Smooth muscle cell (in vitro differentiated cells): ENCODE measurements at regions not wholly inside any gene's neighbourhood (a gene's known extent, or its start where the extent isn't known, plus 50 kb on each side); places are given as distances from the start of the nearest gene placed in this dataset.

Experiments used
- DNase-seq: peaks from one replicate; lab custom pipeline; 2025; ENCODE audit not compliant: unreplicated experiment; lab: John Stamatoyannopoulos, UW
- H2AFZ ChIP-seq: fragments of 200-600 bp; sonication (generic); 2 replicates; pipeline ENCODE4 v1.6.0; 2016; ENCODE audit warnings: antibody characterized with exemption, low read depth, mild to moderate bottlenecking
- H3F3A ChIP-seq: fragments of 200-600 bp; sonication (generic); 2 replicates; pipeline ENCODE4 v1.6.0; 2017; ENCODE audit warnings: antibody characterized with exemption, low read depth
- H3K27ac ChIP-seq: fragments of 200-600 bp; sonication (generic); 2 replicates; pipeline ENCODE4 v1.5.1; 2016; ENCODE audit warnings: low read depth, mild to moderate bottlenecking
- H3K27me3 ChIP-seq: fragments of 200-600 bp; sonication (generic); 2 replicates; pipeline ENCODE4 v1.6.1; 2016; ENCODE audit warnings: low read depth, mild to moderate bottlenecking
- H3K36me3 ChIP-seq: fragments of 200-600 bp; sonication (generic); 2 replicates; pipeline ENCODE4 v1.5.1; 2016; ENCODE audit warnings: low read depth
- H3K4me1 ChIP-seq: fragments of 200-600 bp; sonication (generic); 2 replicates; pipeline ENCODE4 v1.5.1; 2016; ENCODE audit warnings: low read depth
- H3K4me2 ChIP-seq: fragments of 200-600 bp; sonication (generic); 2 replicates; pipeline ENCODE4 v1.6.0; 2016; ENCODE audit warnings: mild to moderate bottlenecking
- H3K4me3 ChIP-seq: fragments of 200-600 bp; sonication (generic); 2 replicates; pipeline ENCODE4 v1.5.1; 2016; ENCODE audit warnings: mild to moderate bottlenecking
- H3K79me2 ChIP-seq: fragments of 200-600 bp; sonication (generic); 2 replicates; pipeline ENCODE4 v1.6.0; 2016; ENCODE audit warnings: low read depth, mild to moderate bottlenecking
- H3K9ac ChIP-seq: fragments of 200-600 bp; sonication (generic); 2 replicates; pipeline ENCODE4 v1.6.0; 2016; ENCODE audit warnings: low read depth
- H3K9me3 ChIP-seq: fragments of 200-600 bp; sonication (generic); replicated peaks from 2 replicates; pipeline ENCODE4 v1.5.1; 2016; ENCODE audit warnings: low read depth
- H4K20me1 ChIP-seq: fragments of 200-600 bp; sonication (generic); 2 replicates; pipeline ENCODE4 v1.6.0; 2016; ENCODE audit warnings: low read depth
- CTCF ChIP-seq: fragments of 200-600 bp; sonication (generic); IDR thresholded peaks from 2 replicates; pipeline ENCODE4 v1.5.1; 2017; ENCODE audit warnings: borderline replicate concordance, mild to moderate bottlenecking, antibody characterized with exemption; ENCODE audit not compliant: insufficient read depth, poor library complexity, severe bottlenecking
- WGBS: methylation state at CpG from one replicate; pipeline ENCODE4 v1.1.7; 2016; ENCODE audit warnings: low lambda C conversion rate; 5-methylcytosine and 5-hydroxymethylcytosine counted together

GRCh38 chr4:170226288-170226687, 136.5 kb upstream of the AADAT start:
- 90% methylated on average over 2 of the region's 2 CpGs for WGBS
- Histone ChIP-seq H3K4me3 (no peak overlapping the region), H3K36me3 (no peaks in the 10 kb centered on the region), H3K27ac (no peak overlapping the region), H2AFZ (no peak overlapping the region), H4K20me1 (no peaks in the 10 kb centered on the region), H3F3A (no peaks in the 10 kb centered on the region), H3K4me2 (no peak overlapping the region), H3K79me2 (no peaks in the 10 kb centered on the region), H3K4me1 (no peaks in the 10 kb centered on the region), H3K27me3 (no peaks in the 10 kb centered on the region), H3K9me3 (peaks cover 4% of the 10 kb centered on the region), H3K9ac (no peak overlapping the region)
- DNase-seq: no peak
- no peak for TF ChIP-seq CTCF

GRCh38 chr4:170214731-170215130, 125.0 kb upstream of the AADAT start:
- no peak for TF ChIP-seq CTCF
- Histone ChIP-seq H3K9ac (no peak overlapping the region), H3K27me3 (no peaks in the 10 kb centered on the region), H3F3A (no peaks in the 10 kb centered on the region), H4K20me1 (no peaks in the 10 kb centered on the region), H3K79me2 (no peaks in the 10 kb centered on the region), H3K36me3 (no peaks in the 10 kb centered on the region), H2AFZ (no peak overlapping the region), H3K27ac (no peak overlapping the region), H3K4me1 (no peaks in the 10 kb centered on the region), H3K4me2 (no peak overlapping the region), H3K9me3 (no peaks in the 10 kb centered on the region), H3K4me3 (no peak overlapping the region)
- WGBS: 79% methylated on average over 1 of the region's 1 CpG
- DNase-seq: no peak

- no peak overlapping the region for H3K4me3 ChIP-seq
- no peak overlapping the region for H3K4me2 ChIP-seq
- no peaks in the 10 kb centered on the region for H3K9me3 ChIP-seq
- H3F3A ChIP-seq: no peaks in the 10 kb centered on the region
- DNase-seq: no peak
- H3K36me3 ChIP-seq: no peaks in the 10 kb centered on the region
- WGBS: 100% methylated on average over 1 of the region's 1 CpG
- H3K4me1 ChIP-seq: no peaks in the 10 kb centered on the region
- no peak overlapping the region for H3K27ac ChIP-seq
- no peaks in the 10 kb centered on the region for H4K20me1 ChIP-seq
- no peaks in the 10 kb centered on the region for H3K27me3 ChIP-seq
- no peak overlapping the region for H3K9ac ChIP-seq
- no peak for TF ChIP-seq CTCF
- H2AFZ ChIP-seq: no peak overlapping the region
- no peaks in the 10 kb centered on the region for H3K79me2 ChIP-seq
These were observed 124.3 kb upstream of the AADAT start for GRCh38 chr4:170214101-170214500.

- no peak overlapping the region for H3K4me2 ChIP-seq
- H3K36me3 ChIP-seq: no peaks in the 10 kb centered on the region
- no peaks in the 10 kb centered on the region for H3K4me1 ChIP-seq
- DNase-seq: no peak
- H3K79me2 ChIP-seq: no peaks in the 10 kb centered on the region
- no peaks in the 10 kb centered on the region for H4K20me1 ChIP-seq
- H3K4me3 ChIP-seq: no peak overlapping the region
- H2AFZ ChIP-seq: no peak overlapping the region
- WGBS: 91% methylated on average over 3 of the region's 3 CpGs
- no peak for TF ChIP-seq CTCF
- H3K9ac ChIP-seq: no peak overlapping the region
- no peaks in the 10 kb centered on the region for H3F3A ChIP-seq
- no peaks in the 10 kb centered on the region for H3K9me3 ChIP-seq
- H3K27me3 ChIP-seq: no peaks in the 10 kb centered on the region
- H3K27ac ChIP-seq: no peak overlapping the region
These were observed 113.0 kb upstream of the AADAT start for GRCh38 chr4:170202721-170203120.
